IPS-18a (cell line): ENCODE measurements at regions not wholly inside any gene's neighbourhood (a gene's known extent, or its start where the extent isn't known, plus 50 kb on each side); places are given as distances from the start of the nearest gene placed in this dataset.

Source experiments
- H3K27ac ChIP-seq: one replicate; pipeline ENCODE4 v1.5.1; 2013; ENCODE audit warnings: low read length
- H3K27me3 ChIP-seq: one replicate; pipeline ENCODE4 v1.6.1; 2013; ENCODE audit warnings: mild to moderate bottlenecking, low read length; ENCODE audit not compliant: control insufficient read depth, insufficient read depth
- H3K36me3 ChIP-seq: one replicate; pipeline ENCODE4 v1.6.1; 2013; ENCODE audit warnings: low read depth, low read length; ENCODE audit not compliant: control insufficient read depth
- H3K4me1 ChIP-seq: one replicate; pipeline ENCODE4 v1.6.1; 2013; ENCODE audit warnings: low read depth, low read length; ENCODE audit not compliant: control insufficient read depth
- H3K4me3 ChIP-seq: one replicate; pipeline ENCODE4 v1.5.1; 2013; ENCODE audit warnings: low read length
- H3K9ac ChIP-seq: one replicate; pipeline ENCODE4 v1.6.1; 2013; ENCODE audit warnings: mild to moderate bottlenecking, low read length, moderate library complexity
- H3K9me3 ChIP-seq: one replicate; pipeline ENCODE4 v1.6.1; 2013; ENCODE audit warnings: low read depth, low read length; ENCODE audit not compliant: control insufficient read depth

DNA sequence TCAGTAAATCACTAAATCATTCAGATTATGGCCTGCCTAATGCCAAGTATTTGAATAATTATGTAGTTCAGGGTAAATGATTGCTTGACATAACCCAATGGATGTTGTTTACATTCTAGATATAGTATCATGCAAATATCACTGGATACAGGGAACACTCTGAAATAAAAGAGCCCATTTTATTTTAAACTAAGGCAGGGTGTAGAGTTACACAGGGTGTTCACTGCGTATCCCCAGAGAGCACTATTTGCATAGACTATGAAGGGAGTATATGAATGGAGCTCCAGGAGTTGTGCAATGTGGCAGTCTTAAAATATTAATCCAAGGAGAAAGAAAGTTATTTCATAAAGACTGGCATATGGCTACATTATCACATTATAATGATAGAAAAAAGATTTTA lies 701.1 kb upstream of the KLHL29 start:
- Histone ChIP-seq H3K4me3 (no peak overlapping the region), H3K36me3 (no peaks in the 10 kb centered on the region), H3K9ac (no peak overlapping the region), H3K27me3 (no peaks in the 10 kb centered on the region), H3K4me1 (peaks cover 4% of the 10 kb centered on the region), H3K9me3 (no peaks in the 10 kb centered on the region), H3K27ac (no peak overlapping the region)

DNA sequence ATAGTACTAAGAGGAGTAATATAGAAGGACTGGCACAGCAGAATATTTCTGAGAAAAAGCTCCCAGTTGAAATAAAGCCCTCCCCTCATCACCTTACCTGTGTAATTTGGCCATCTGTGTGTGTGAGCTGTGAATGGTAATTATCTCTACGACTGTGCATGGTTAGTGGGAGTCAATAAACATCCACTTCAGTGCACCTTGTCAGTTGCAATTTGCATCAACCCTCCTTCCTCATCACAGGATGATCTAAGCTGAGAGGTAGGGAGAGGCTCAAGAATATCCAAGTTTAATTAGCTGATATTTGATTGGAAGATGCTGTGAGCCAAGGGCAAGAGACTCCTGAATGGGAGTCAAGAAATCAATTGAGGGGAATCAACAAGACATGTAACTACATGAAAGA lies 694.9 kb upstream of the KLHL29 start:
- H3K4me1 ChIP-seq, result peaks cover 5% of the 10 kb centered on the region
- H3K4me3 ChIP-seq, result no peak overlapping the region
- H3K9me3 ChIP-seq, result no peaks in the 10 kb centered on the region
- no peaks in the 10 kb centered on the region for H3K27me3 ChIP-seq
- no peak overlapping the region for H3K27ac ChIP-seq
- H3K36me3 ChIP-seq, result no peaks in the 10 kb centered on the region
- no peak overlapping the region for H3K9ac ChIP-seq

DNA sequence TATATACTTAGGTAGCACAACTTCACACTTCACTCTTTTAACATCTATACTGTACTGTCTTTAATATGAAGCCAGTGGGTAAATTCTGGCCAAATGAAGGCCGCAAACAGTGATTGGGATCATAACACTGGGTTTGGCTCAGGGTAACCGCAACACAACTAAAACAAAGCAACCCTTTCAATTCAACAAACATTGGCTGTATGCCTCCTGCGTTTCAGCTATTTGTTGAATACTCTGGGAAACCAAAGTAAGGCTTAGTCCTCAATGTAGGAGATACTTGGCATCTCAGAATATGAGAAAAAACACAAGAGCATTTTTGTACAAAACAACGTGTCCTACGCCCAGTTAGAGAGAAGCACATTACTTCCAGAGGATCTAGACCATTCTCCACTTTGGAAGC lies 693.3 kb upstream of the KLHL29 start:
- H3K27ac ChIP-seq, result no peak overlapping the region
- no peaks in the 10 kb centered on the region for H3K9me3 ChIP-seq
- H3K27me3 ChIP-seq, result no peaks in the 10 kb centered on the region
- no peaks in the 10 kb centered on the region for H3K36me3 ChIP-seq
- H3K4me1 ChIP-seq, result peaks cover 11% of the 10 kb centered on the region
- H3K9ac ChIP-seq, result no peak overlapping the region
- H3K4me3 ChIP-seq, result no peak overlapping the region

DNA sequence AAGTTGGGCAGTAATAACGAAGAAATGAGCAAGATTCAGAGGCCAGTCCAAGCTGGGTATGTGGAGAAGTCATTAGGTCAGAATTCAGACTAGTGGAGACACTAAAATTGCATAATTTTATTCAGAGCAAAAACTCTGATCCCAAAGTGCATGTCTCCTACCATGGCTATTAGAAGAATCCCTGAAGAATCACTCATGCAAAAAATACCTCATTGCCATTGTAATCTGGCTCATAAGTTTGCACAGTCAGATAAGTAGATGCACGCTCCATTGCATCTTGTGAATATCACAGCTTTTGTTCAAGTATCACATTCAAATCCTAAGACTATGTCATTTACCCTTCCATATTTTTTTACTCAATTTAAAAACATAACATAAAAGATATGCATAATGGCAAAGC lies 692.2 kb upstream of the KLHL29 start:
- no peaks in the 10 kb centered on the region for H3K9me3 ChIP-seq
- peaks cover 11% of the 10 kb centered on the region for H3K4me1 ChIP-seq
- no peaks in the 10 kb centered on the region for H3K27me3 ChIP-seq
- H3K36me3 ChIP-seq, result no peaks in the 10 kb centered on the region
- H3K4me3 ChIP-seq, result no peak overlapping the region
- no peak overlapping the region for H3K9ac ChIP-seq
- H3K27ac ChIP-seq, result no peak overlapping the region

DNA sequence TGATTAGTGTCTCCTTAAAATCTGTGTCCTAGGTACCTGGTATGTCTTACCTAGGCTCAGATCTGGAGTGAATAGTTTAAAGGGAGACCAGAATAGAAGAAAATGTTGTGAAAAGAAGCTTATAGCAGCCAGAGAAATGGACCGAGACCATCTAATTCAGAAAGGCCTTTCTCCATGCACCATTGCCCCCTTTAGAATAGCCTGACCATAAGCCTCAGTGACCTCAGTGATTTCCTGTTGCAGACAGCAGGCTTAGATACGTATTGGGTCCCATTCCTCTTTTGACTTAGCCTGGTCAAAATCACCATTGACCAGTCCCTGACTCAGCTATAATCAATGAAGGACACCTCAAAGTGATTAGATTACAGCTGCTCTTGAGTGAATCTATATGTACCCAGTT lies 690.7 kb upstream of the KLHL29 start:
- H3K4me1 ChIP-seq, result peaks cover 11% of the 10 kb centered on the region
- no peaks in the 10 kb centered on the region for H3K36me3 ChIP-seq
- H3K9me3 ChIP-seq, result no peaks in the 10 kb centered on the region
- no peak overlapping the region for H3K27ac ChIP-seq
- H3K9ac ChIP-seq, result no peak overlapping the region
- no peak overlapping the region for H3K4me3 ChIP-seq
- no peaks in the 10 kb centered on the region for H3K27me3 ChIP-seq

DNA sequence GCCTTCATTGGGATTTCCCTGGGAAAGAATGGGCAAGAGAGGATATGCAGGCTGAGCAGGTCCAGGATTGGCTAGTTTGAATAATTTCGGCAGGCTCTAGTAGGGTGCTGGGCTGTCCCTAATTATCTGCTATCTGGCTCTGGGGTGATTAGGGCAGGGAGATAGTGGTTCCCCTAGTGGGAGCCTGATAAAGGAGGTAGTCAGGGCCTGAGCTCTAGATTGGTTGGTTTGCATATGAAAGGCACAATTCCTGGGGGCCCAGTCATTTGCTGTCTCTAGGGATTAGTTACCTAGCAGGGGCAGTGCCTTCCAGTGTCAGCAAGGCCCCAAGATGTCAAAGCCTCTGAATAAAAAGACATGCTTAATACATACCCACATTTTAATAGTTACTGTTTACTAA lies 690.1 kb upstream of the KLHL29 start:
- H3K4me1 ChIP-seq, result peaks cover 11% of the 10 kb centered on the region
- no peaks in the 10 kb centered on the region for H3K36me3 ChIP-seq
- H3K27me3 ChIP-seq, result no peaks in the 10 kb centered on the region
- H3K9ac ChIP-seq, result no peak overlapping the region
- H3K27ac ChIP-seq, result no peak overlapping the region
- no peak overlapping the region for H3K4me3 ChIP-seq
- H3K9me3 ChIP-seq, result no peaks in the 10 kb centered on the region

DNA sequence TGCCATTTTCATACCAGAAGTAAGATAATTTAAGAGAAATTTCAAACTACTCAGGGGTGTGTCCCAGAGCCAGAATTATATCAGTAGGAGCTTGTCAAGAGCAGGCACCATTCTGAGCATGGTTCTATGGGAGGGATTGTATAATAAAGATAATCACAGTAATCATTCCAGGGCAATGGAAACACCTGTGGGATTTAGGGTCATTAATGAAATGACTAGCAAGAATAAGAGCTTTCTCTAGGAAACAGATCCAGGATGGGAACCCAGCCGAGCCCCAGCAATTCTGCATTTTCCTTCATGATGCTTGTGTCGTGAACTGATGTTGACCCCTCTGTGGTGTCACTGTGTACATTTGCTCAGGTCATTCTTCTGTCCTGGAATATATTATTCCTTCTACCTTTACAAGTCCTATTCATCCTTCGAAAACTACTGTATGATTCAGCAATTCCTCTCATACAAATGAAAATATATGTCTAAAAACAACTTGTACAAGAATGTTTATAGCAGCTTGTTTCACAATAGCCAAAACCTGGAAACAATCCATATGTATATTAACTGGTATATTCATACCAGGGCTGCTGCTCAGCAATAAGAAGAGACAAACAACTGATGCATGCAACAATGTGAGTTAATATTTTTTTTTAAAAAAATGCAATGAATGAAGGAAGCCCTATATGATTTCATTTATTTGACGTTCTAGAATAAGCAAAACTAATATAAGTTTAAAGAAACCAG lies 687.8 kb upstream of the KLHL29 start:
- Histone ChIP-seq H3K36me3 (no peaks in the 10 kb centered on the region), H3K9ac (no peak overlapping the region), H3K4me1 (peaks cover 11% of the 10 kb centered on the region), H3K27me3 (no peaks in the 10 kb centered on the region), H3K4me3 (no peak overlapping the region), H3K27ac (no peak overlapping the region), H3K9me3 (no peaks in the 10 kb centered on the region)

DNA sequence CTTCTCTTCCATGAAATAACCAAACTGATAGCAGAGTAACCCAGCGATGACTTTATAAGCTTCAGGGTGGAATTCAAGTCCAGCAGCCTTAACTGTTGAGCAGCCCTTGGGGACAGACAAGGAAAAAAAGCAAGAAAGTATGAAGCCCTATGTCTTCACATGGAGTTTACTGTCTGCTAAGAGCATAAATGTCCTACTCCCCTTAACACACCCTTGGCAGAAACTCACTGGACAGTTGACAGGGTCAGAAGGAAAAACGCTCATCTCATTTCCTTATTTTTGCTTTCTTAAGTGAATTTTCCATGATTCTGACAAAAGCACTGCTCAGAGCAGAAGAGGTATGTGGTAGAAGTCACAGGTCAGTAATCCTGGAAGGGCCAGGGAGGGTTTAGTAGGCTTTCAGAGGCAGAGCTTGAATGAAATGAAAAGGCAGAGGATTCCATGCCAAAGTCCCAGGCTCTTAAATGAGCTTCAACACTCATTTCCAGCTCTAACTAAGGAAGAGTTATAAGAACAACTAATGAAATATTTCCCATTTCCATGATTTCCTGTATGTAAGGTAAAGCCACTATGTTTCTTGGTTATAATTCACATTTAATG lies 683.3 kb upstream of the KLHL29 start:
- H3K4me3 ChIP-seq, result no peak overlapping the region
- no peaks in the 10 kb centered on the region for H3K9me3 ChIP-seq
- no peaks in the 10 kb centered on the region for H3K36me3 ChIP-seq
- no peak overlapping the region for H3K27ac ChIP-seq
- no peak overlapping the region for H3K9ac ChIP-seq
- H3K4me1 ChIP-seq, result no peaks in the 10 kb centered on the region
- H3K27me3 ChIP-seq, result no peaks in the 10 kb centered on the region

DNA sequence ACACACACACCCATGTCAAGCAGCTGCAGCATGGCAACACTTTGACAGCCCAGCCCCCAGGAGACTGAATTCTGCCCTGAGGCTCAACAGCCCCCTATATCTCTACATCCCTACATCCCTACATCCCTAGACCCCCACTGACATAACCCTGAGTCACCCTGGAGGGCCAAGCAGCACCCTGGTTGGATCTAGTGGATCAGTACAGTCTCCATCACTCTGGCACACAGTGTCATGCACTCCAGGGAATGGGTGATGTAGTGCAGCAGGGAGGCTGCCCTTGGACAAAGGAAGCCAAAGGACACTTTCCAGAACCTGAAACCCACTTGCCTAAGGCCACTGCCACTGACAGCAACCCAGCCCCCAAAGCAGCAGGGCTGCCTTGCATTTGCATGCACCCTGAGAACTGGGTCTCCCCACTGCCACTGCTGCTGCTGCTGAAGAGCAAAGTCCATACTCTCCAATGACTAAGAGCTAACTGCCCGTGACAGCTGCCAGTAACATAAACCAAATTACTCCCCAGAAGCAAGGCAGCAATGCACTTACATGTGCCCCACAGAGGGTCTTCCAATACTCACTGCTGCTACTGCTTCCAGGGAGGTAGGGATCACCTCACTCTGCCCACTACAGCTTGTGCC lies 681.6 kb upstream of the KLHL29 start:
- no peaks in the 10 kb centered on the region for H3K4me1 ChIP-seq
- H3K9me3 ChIP-seq, result no peaks in the 10 kb centered on the region
- H3K4me3 ChIP-seq, result no peak overlapping the region
- no peak overlapping the region for H3K27ac ChIP-seq
- no peaks in the 10 kb centered on the region for H3K36me3 ChIP-seq
- no peak overlapping the region for H3K9ac ChIP-seq
- H3K27me3 ChIP-seq, result no peaks in the 10 kb centered on the region

DNA sequence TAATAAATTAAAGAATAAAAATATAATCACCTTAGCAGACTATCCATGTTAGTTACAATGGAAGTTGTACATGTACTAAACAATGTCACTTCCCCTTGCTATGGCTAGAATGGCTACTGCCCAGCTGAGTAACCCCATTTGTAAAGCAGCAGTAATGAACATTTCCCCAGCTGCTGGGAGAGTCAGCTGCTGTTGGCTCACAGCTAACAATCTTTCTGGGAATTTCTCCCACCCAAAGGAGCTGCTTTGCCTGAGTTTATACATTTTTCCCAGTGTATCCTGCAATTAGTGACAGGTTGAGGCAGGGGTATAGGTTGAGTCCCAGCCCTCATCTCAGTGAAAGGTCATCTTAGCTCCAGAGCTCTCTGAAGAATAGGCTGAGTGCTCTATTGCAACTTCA lies 665.6 kb upstream of the KLHL29 start:
- Histone ChIP-seq H3K27me3 (no peaks in the 10 kb centered on the region), H3K27ac (no peak overlapping the region), H3K4me1 (no peaks in the 10 kb centered on the region), H3K9ac (no peak overlapping the region), H3K9me3 (no peaks in the 10 kb centered on the region), H3K36me3 (no peaks in the 10 kb centered on the region), H3K4me3 (no peak overlapping the region)

DNA sequence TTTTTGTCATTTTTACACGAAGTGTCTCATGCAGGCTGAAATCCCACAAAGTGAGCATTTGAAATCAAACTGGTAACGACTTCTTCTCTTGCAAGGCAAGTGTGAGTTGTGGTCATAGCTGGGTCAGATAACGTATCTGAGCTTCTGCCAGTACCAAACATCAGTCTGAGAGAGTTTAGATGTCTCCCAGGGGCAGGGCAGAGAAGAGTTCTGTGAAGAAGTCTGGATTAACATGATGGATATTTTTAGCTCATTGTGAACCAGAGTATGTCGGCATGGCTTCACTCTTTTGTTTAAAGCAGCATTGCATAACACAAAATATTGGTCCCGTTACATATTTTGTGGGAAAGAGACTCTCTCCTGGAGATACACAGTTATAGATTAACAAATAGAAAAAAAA lies 655.5 kb upstream of the KLHL29 start:
- H3K27me3 ChIP-seq, result no peaks in the 10 kb centered on the region
- no peaks in the 10 kb centered on the region for H3K9me3 ChIP-seq
- no peaks in the 10 kb centered on the region for H3K36me3 ChIP-seq
- H3K27ac ChIP-seq, result no peak overlapping the region
- H3K4me3 ChIP-seq, result no peak overlapping the region
- H3K4me1 ChIP-seq, result no peaks in the 10 kb centered on the region
- H3K9ac ChIP-seq, result no peak overlapping the region
